HG02759 (cell line): ENCODE measurements at regions not wholly inside any gene's neighbourhood (a gene's known extent, or its start where the extent isn't known, plus 50 kb on each side); places are given as distances from the start of the nearest gene placed in this dataset.

Experiments used
- ATAC-seq: cut with Tn5 transposase; IDR thresholded peaks from one replicate; pipeline ENCODE4 v1.9.1; 2021; ENCODE audit warnings: mild to moderate bottlenecking, moderate library complexity; ENCODE audit not compliant: unreplicated experiment

DNA sequence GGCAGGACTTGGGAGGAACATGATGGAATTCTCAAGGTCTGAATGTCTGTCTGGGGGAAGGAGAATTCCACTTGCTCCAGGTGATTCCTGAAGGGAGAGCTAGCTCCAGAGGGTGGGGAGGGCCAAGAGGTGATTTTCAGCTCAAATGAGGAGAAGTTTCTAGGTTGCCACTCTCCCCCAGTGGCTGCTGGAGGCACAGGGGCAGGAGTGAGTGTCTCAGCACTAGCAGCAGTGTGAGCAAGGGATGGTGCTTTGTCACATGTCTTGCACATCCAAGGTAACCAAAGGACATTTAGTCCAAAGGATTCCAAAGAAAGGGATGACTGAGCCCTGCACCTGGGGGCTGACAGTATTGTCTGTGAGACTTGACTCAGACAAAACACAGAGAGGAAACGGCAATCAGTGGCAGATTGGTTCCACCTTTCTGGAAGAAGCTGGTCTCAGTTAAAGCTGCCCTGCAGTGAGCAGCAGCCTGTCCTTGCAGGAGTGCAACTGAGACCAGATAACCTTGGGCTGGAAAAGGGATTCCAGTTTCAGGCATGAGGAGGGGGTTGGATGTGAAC lies 51.2 kb upstream of the PCBD1 start:
- ATAC-seq = no peak

DNA sequence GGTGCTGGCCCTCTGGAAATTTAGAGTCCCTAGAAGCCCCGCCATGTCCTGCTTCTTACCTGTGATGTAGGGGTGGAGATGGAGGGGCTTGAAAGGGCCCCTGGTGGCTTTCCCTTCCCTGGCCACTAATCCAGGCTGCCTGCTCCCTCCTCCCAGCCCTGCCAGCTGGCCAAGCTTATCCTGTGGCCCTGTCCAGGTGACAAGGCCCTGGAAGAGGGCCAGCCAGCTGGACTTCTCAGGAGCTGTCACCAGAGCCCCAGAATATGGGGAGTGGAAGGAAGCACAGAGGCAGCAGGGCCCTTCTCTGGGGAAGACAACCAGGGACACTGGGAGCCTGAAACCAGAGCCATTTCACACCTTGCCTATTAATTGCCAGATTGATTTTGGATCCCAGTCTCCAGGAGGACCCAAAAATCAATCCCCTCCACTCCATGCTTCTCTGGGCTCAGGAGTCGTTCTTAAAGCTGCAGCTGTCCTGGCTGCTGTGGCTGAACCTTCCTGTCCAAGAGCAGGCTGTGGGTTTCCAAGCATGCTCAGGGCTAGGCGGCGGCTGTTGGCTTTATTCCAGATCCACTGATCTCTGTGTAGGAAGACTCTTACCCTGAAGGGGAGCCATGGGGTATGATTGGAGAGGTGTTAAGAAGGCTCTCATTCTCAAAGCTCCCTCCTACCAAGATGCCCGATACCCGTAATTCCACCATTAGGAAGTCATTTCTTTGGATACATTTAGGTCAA lies 52.6 kb upstream of the PCBD1 start:
- no peak for ATAC-seq

DNA sequence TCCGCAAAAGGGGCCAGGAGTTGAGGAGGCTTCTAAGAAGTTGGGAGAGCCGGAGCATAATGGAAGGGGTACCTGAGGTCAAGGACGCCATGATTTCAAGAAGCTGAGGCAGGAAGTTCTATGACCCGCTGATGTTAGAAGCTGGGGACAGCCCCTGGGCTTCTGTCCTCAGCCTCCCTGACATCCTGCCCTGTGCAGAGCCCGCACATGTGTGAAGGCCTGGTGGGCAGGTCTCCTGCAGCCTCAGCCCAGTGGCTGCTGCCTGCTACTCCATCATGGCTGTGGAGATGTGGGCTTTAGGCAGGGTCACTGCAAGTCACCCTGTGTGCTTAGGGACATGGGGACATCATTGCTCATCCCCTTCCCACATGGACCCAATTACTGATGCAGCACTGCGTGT lies 53.8 kb upstream of the PCBD1 start:
- no peak for ATAC-seq

DNA sequence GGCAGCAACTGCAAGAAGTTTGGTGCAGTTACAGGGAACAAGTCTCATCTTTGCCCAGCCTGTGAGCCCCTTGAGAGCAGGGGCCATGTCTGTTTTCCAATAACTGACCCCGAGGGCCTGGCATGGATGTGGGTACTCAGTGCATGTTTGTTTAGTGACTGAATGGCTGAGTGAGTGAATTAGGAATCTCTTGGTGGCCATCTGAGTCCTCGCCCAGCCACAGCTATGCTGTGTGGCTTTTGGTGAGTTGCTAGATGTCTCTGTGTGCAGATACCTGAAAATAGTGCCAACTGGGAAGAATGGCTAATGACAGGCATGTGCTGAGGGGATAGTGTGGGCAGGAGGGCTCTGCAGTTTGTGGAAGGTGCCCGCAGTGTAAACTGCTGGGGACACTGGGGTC lies 54.4 kb upstream of the PCBD1 start:
- no peak for ATAC-seq

DNA sequence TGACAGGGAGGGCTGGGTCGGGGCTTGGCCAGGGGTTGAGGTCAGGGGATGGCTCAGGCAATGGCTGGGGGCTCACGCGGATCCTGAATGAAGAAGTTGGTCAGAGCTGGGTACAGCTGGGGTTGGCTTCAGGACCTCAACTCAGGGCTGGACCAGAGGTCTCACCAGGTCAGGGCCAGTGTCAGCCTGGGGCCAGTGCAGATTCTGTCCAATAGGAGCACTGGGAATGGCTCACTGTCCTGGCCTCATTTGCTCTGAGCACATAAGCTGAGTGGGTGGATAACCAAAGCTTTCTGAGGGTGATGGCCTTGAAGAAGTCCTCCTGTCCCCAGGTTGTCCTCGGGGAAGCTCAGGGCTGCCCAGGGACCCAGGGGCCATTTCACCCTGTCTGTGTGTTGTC lies 54.9 kb upstream of the PCBD1 start:
- ATAC-seq = no peak

DNA sequence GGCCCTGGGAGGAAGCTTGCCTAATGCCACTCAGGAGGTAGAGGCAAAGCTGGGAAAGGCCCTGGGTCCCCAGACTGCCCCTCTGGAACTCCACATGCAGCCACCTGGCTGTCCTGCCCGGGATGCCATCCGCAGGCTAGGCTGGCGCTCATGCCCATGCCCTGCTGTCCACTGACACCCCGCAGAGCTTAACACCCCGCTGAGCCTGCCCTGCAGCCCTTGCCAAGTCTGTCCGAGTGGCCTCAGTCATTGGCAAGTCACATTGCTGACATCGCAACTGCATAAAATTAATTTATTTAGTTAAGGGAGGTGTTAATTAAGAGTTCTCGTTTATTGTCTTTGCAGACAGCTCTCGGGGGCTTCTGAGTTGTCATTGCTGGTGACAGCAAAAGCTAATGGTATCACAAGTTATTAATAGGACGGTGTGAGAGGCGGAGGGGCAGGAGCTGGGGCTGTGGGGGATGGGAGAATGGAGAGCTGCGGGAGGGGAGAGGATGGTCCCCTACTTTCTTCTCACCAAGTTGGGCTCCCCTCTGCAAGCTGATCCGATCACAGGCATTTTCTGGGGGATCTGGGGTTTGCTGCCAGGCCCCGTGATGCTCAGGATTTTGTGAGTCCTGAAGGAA lies 55.6 kb upstream of the PCBD1 start:
- ATAC-seq = no peak

DNA sequence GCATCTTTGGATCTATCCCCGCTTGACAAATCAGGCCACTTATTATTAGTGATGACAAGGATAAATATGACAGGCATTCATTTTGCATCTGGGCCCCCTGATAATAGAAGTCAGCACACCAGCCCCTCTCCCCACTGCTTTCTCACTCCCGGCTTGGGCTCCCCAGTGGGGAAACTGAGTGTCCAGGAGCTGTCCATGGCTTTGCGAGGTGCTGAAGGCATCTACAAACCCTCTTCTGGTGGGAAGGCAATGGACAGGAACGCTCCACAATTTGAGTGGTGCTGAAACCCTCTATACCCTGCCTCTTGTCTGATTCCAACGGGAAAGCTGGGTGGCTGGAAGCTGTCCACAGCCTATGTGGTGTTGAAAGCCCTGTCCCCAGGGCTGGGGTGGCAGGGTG lies 61.7 kb upstream of the PCBD1 start:
- ATAC-seq = no peak

DNA sequence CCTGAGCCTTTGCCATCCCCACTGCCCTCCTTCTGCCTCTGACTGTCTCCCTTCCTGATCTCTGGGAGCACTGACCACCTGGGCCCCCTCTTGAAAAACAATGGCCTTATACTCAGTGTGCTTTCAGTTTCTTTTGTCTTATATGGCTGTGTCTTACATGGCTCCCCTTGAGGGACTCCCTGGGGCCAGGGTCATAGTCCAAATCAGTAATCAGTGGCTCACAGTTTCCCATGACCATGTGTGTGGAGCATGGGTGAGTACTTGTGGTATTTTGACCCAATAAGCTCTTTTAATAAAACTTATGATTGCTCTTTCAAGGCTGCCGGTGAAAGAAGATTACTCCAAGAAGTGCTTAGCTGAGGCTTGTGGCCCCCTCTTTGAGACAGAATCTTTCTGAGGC lies 62.4 kb upstream of the PCBD1 start:
- no peak for ATAC-seq

DNA sequence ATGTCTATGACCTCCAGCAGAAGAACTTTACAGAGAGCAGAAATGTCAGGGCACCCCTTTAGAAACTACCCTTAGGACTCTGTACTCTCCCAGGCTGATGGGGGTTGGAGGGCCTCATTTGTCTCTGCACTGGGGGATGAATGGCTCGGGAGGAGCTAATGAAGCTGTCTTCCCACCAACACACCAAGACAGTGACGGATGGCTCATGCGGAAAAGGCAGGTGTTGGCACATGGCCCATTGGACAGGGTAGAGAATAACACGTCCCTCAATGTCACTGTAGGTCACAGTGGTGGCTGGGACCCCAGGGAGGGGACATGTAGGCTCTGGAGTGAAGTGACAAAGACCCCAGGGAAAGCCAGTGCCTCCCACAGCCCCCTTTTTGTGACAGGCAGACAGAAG lies 64.0 kb upstream of the PCBD1 start:
- no peak for ATAC-seq

DNA sequence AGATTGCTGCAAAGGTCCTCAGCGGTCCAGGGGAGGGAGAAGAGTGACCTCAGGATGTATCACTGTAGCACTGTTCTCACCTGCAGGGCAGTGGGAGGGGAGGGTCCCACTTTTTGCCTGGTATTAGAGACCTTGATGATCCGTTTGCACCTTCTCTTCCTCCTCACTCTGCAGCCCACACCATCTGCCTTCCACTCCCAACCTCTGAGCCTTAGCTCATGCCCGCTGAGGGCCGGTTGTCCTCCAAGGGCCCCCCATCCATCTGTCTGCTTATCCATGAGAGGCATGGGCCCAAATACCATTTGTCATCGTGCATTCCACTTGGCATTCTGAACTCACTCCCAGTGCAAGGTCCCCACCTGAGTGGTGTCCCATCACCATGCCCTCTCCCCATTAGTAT lies 64.6 kb upstream of the PCBD1 start:
- ATAC-seq = no peak

DNA sequence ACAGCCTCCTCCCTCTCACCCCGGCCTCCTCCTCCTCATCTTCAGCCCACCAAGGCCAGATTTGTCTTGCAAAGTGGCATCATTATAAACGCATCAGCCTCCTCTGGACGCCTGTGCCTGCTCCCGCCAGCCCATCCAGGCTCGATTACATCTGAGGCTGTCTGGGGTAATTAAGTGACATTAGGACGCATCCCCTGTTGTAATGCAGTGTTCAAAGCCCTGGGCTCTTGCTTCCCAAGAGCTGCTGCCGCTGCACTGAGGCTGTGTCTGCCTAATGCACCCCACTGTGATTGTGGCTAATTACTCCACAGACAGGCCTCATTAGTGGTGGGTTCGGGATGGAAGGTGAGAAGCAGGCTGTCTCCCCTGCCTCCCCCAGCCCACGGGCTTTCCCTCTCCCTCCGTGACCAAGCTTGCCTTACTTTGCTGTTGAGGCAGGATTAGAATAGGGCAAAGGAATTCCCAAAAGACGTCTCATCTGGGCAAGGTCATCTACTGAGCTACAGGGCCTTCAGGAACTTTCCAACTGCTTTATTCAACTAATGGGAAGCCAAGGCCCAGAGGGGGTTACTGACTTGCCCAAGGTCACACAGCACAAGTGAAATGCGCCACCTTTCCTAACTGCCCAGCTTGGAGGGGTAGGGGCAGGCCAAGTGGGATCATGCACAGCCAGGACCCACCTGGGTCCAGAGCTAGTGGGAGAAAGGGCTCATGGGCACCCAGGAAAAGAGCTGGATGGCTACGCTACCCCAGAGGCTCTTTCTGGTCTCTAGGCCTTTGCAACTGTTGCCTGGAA lies 66.2 kb upstream of the PCBD1 start:
- no peak for ATAC-seq

DNA sequence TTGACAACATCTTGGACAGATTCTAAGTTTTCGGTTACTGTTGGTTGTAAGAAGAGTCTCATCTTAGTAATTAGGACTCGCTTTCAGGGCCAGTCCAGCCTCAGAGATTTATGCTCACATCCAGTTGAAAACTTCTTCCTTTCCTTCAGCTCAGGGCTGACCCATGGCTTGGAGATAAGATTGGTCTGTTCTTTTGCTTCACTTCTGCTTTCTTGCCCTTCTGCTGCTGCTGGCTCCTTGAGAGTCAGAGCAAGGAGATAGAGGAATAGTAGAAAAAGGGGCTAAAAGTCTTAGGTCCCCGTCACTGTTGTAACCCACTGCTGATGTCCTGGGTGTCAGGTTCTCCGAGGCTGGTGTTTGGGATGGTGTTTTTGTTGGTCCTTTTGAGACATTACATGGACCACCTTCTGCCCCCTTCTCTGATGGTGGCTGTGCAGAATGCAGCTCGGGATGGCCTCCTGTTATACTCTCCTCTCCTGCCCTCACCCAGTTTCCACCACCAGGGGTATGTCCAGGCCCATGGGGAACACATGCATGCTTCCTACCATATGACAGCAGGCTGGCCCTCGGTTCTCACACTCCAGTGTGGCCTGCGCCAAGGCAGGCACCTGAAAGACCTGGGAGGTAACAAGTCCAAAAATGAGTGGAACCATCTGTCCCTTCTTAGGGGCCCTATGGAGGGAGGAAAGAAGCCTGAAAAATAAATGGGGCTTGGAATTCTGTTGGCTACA lies 67.8 kb upstream of the PCBD1 start:
- ATAC-seq = no peak

DNA sequence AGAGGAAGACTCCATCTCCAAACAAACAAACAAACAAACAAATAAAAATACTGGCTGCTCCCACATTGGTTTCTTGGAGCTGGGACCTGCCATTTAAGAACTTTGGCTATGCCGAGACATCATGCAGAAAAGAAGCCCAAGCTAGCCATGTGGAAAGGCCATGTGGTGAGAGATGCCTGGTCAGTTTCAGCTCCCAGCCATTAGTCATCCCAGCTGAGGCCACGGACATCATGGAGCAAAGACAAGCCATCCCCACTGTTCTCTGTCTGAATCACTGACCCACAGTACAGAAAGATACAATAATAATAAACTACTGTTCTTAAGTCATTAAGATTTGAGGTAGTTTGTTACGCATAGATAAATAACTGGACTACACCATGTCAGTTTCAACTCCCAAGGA lies 70.0 kb upstream of the PCBD1 start:
- no peak for ATAC-seq

DNA sequence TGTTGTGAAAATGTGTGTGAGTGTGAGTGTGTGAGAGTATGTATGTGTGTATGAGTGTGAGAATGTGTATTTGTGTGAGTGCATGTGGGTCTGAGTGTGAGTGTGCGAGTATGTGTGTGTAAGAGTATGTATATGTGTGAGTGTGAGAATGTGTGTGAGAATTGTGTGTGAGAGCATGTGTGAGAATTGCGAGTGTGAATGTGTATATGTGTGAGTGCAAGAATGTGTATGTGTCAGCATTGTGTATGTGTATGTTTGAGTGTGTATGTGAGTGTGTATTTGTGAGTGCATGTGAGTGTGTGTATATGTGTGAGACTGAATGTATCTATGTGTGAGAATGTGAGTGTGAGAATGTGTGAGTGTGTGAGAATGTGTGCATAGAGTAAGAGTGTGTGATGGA lies 72.0 kb upstream of the PCBD1 start:
- no peak for ATAC-seq

DNA sequence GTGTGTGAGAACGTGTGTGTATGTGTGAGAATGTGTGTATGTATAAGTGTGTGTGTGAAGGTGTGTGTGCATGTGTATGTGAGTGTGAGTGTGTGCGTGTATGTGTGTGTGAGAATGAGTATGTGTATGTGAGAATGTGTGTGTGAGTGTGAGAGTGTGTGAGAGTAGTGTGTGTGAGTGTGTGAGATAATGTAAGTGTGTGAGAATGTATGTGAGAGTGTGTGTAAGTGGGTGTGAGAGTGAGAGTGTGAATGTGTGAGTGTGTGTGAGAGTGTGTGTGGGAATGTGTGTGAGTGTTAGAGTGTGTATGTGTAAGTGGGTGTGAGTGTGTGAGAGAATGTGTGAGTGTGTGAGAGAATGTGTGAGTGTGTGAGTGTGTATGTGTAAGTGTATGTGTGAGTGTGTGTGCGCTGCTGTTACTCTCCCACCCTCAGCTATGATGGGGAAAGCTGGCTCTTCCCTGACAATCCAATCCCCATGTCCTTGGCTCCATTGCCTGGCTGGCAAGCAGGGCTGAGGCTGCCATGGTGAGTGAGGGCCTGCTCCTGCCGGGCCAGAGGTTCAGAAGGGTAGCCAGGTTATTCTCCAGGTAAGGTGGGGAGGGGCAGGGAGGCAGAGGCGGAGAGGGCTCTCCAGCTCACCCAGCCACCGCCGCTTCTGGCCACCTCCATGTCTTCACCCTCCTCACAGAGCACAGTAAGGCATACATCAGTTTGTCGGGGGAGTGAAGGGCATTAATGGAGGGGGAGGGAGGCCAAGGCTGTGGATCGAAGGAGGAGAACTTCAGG lies 72.6 kb upstream of the PCBD1 start:
- no peak for ATAC-seq

DNA sequence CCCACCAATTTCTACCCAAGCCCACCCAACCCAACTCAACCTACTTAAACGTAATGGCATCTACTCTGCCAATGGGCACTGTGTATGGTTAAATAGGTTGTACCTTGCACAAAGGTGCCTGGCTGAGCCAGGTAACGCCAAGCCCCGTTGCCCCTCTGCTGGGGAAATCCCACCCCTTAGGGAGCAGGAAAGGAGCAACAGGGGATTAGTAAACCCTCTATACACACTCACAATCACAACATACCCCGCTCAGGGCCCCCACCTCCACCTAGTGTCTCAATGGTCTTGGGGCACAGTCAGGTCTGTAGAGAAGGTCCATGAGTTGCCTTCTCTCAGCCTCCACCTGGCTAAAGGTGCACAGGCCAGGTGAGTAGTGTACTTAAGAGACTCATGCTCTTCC lies 74.3 kb upstream of the PCBD1 start:
- no peak for ATAC-seq

DNA sequence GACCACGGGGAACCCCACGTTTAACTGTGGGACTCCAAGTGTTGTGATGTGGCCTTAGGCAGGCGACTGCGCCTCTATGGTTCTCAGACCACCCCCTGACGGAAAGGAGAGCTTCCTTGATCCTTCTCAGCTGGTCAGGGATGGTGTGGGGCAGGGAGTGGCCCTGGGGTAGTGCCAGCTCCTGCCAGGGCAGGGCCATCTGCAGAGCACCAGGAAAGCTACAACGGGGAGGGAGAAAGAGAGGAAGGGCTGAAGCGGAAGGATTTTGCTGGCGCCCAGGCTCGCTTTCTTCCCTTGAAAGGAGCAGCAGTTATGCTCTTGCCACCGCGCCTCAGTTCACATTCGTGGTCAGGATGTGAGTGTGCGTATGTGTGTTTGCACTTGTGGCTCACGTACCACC lies 74.9 kb upstream of the PCBD1 start:
- no peak for ATAC-seq

DNA sequence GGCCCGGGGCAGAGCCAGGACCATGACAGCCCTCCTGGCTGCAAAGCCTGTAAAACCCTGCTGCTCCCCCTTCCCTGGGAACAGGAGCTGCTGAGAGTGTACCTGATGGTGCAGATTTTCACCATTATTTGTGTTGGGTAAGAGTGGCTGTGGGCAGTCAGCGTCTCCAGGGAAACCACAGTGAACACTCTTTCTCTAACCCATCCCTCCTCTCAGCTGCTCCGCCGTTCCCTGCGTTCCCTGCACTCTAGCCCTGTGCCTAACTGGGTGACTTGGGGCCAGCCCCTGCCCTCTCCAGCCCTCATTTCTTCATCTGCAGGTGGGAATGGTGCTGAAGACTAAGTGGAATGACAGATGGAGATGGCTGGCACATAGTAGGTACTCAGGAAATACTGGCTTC lies 75.9 kb upstream of the PCBD1 start:
- no peak for ATAC-seq

DNA sequence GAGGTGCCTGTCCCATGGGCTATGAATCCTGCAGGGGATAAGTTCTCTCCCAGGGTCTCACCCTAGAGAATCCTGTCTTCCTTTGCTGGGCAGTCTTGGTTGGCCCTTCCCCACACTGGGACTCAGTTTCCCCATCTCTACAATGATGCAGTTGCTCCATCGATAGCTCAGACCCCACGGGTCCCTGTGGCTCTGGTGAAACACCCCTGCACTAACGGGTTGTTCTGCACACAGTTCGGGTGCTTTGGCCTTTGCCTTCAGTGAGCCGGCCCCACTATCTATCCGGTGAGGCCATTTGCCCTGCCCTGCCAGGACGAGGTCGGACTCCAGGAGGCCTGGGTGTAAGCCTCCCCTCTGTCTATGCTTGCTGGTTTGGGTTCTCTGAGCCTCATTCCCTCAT lies 76.5 kb upstream of the PCBD1 start:
- no peak for ATAC-seq

DNA sequence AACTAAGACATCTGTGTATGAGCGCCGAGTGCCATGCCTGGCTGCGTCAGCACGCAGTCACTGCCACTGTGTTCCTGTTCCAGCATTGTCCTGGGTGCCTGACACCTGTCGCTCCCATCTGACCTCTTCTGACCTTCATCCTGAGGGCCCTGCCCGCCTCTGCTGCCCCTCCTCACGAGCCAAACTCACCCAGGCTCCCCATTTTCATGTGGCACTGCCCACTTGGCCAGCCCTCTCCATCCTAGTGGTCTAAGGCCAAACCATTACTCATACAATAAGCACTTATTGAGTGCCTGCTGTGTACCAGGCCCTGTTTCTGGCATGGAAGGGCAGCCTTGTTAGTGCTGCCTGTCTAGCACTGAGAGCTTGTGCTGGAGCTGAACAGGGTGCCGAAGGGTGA lies 77.2 kb upstream of the PCBD1 start:
- ATAC-seq = no peak
